GM12801 (cell line): ENCODE measurements at regions not wholly inside any gene's neighbourhood (a gene's known extent, or its start where the extent isn't known, plus 50 kb on each side); places are given as distances from the start of the nearest gene placed in this dataset.

ENCODE experiments used
- CTCF ChIP-seq: IDR thresholded peaks from one replicate; pipeline ENCODE4 v1.5.1; 2011; ENCODE audit warnings: control low read depth; ENCODE audit not compliant: insufficient read length; ENCODE audit errors: extremely low read depth

GRCh38 chr22:22094514-22094913 is 111.9 kb upstream of the TOP3B start:
- TF ChIP-seq CTCF, result no peak

GRCh38 chr22:22093743-22094142 is 111.2 kb upstream of the TOP3B start:
- no peak for TF ChIP-seq CTCF

- no peak for TF ChIP-seq CTCF
Measured at GRCh38 chr22:22092974-22093373, 110.4 kb upstream of the TOP3B start.

- TF ChIP-seq CTCF, result no peak
Measured at GRCh38 chr22:22092101-22092500, 109.5 kb upstream of the TOP3B start.

- TF ChIP-seq CTCF, result no peak
Measured at GRCh38 chr22:22091400-22091878, 108.9 kb upstream of the TOP3B start.

GRCh38 chr22:22090650-22091399 is 108.2 kb upstream of the TOP3B start:
- TF ChIP-seq CTCF, result no peak

GRCh38 chr22:22089459-22090308 is 107.1 kb upstream of the TOP3B start:
- no peak for TF ChIP-seq CTCF
